Spinal cord (tissue), 9 donors: ENCODE measurements at regions not wholly inside any gene's neighbourhood (a gene's known extent, or its start where the extent isn't known, plus 50 kb on each side); places are given as distances from the start of the nearest gene placed in this dataset.

Experiments
- DNase-seq, 6 donors: peaks; one replicate each; pipeline versions ENCODE4 v3.0.0 to v3.0.0-alpha.2; 2013 to 2015; ENCODE audit warnings: low spot score in 6 of 6, low read depth in 4 of 6
- H3K27ac ChIP-seq: one replicate; pipeline ENCODE4 v1.5.1; 2013; ENCODE audit warnings: low read depth, low read length, control low read depth
- H3K27me3 ChIP-seq: one replicate; pipeline ENCODE4 v1.6.1; 2013; ENCODE audit warnings: low read length; ENCODE audit not compliant: control insufficient read depth, insufficient read depth
- H3K36me3 ChIP-seq: one replicate; pipeline ENCODE4 v1.6.1; 2013; ENCODE audit warnings: low read length; ENCODE audit not compliant: control insufficient read depth, insufficient read depth
- H3K4me1 ChIP-seq: one replicate; pipeline ENCODE4 v1.6.1; 2013; ENCODE audit warnings: low read length; ENCODE audit not compliant: control insufficient read depth, insufficient read depth
- H3K4me3 ChIP-seq: one replicate; pipeline ENCODE4 v1.5.1; 2013; ENCODE audit warnings: low read depth, low read length, control low read depth
- H3K9me3 ChIP-seq: one replicate; pipeline ENCODE4 v1.6.1; 2013; ENCODE audit warnings: low read length; ENCODE audit not compliant: control insufficient read depth, insufficient read depth
- WGBS: methylation state at CpG from one replicate; pipeline ENCODE4 v1.1.5; 2013; ENCODE audit warnings: missing lambda C conversion rate; ENCODE audit not compliant: insufficient coverage; 5-methylcytosine and 5-hydroxymethylcytosine counted together
- donor health status: healthy.

- no peak overlapping the region for H3K4me3 ChIP-seq
- H3K36me3 ChIP-seq, result no peaks in the 10 kb centered on the region
- no peaks in the 10 kb centered on the region for H3K9me3 ChIP-seq
- H3K27me3 ChIP-seq, result no peaks in the 10 kb centered on the region
- H3K27ac ChIP-seq, result no peak overlapping the region
- peak in 1 of 6 donors; percentile 49 for DNase-seq
- WGBS, result 79% methylated on average over 7 of the region's 8 CpGs
- H3K4me1 ChIP-seq, result no peaks in the 10 kb centered on the region
Measured at GRCh38 chr15:79529157-79529785, 97.1 kb downstream of the MINAR1 start.

DNA sequence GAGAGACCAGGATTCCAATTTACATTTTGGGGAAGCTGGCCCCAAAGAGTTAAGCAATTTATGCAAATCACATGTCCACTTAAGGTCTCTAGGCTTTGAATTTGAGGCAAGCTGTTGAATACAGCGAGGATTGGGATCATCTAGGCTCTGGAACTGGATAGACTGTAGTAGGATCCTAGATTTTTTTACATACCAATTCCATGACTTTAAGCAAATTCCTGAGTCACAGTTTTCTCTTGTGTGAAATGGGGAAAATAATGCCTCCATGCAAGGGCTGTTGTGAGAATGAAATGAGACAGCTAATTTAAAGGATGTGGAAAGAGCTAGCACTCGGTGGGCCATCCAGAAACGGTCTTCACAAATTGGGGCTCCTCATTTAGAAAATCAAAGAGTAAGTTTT is 103.4 kb downstream of the MINAR1 start:
- H3K27me3 ChIP-seq, result no peaks in the 10 kb centered on the region
- no peaks in the 10 kb centered on the region for H3K4me1 ChIP-seq
- H3K4me3 ChIP-seq, result no peak overlapping the region
- H3K36me3 ChIP-seq, result no peaks in the 10 kb centered on the region
- no peak for DNase-seq
- 83% methylated on average over 2 of the region's 3 CpGs for WGBS
- no peaks in the 10 kb centered on the region for H3K9me3 ChIP-seq
- no peak overlapping the region for H3K27ac ChIP-seq

GRCh38 chr15:79538527-79538926 is 106.4 kb downstream of the MINAR1 start:
- no peaks in the 10 kb centered on the region for H3K9me3 ChIP-seq
- H3K27ac ChIP-seq, result no peak overlapping the region
- H3K36me3 ChIP-seq, result no peaks in the 10 kb centered on the region
- no peak for DNase-seq
- H3K27me3 ChIP-seq, result no peaks in the 10 kb centered on the region
- H3K4me3 ChIP-seq, result no peak overlapping the region
- H3K4me1 ChIP-seq, result no peaks in the 10 kb centered on the region
- 100% methylated on average over 2 of the region's 5 CpGs for whole genome bisulfite sequencing

GRCh38 chr15:79539401-79539800 is 107.3 kb downstream of the MINAR1 start:
- Histone ChIP-seq H3K9me3 (no peaks in the 10 kb centered on the region), H3K36me3 (no peaks in the 10 kb centered on the region), H3K27ac (no peak overlapping the region), H3K27me3 (no peaks in the 10 kb centered on the region), H3K4me3 (no peak overlapping the region), H3K4me1 (no peaks in the 10 kb centered on the region)
- WGBS, result no CpG with 5 or more reads among the region's 3 CpGs
- DNase-seq, result no peak

DNA sequence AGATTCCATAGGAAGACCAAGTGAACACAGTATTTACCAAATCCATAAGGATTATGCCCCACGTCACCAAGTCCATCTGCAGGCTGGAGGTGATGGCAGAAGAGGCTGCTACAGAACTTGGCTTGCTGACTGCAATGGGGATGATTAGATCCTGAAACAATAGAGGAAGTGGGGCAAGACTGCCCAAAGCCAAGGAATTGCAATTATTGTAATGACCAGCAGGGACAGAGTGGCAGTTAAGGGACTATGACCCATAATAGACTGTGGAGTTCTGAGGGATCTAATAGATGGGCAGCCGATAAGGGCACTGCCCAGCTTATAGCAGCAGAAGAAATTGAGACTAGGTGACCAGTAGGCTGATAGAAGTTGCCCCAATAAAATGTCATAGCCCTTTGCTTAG is 108.4 kb downstream of the MINAR1 start:
- WGBS, result 100% methylated on average over 2 of the region's 2 CpGs
- H3K27me3 ChIP-seq, result no peaks in the 10 kb centered on the region
- H3K27ac ChIP-seq, result no peak overlapping the region
- no peaks in the 10 kb centered on the region for H3K4me1 ChIP-seq
- no peaks in the 10 kb centered on the region for H3K9me3 ChIP-seq
- H3K4me3 ChIP-seq, result no peak overlapping the region
- DNase-seq, result no peak
- H3K36me3 ChIP-seq, result no peaks in the 10 kb centered on the region

GRCh38 chr15:79541196-79541595 is 109.1 kb downstream of the MINAR1 start:
- Histone ChIP-seq H3K9me3 (no peaks in the 10 kb centered on the region), H3K27ac (no peak overlapping the region), H3K4me3 (no peak overlapping the region), H3K4me1 (no peaks in the 10 kb centered on the region), H3K36me3 (no peaks in the 10 kb centered on the region), H3K27me3 (no peaks in the 10 kb centered on the region)
- WGBS, result 70% methylated on average over 3 of the region's 3 CpGs
- no peak for DNase-seq

- no peaks in the 10 kb centered on the region for H3K4me1 ChIP-seq
- no peak for DNase-seq
- no peaks in the 10 kb centered on the region for H3K36me3 ChIP-seq
- H3K27ac ChIP-seq, result no peak overlapping the region
- H3K9me3 ChIP-seq, result no peaks in the 10 kb centered on the region
- H3K27me3 ChIP-seq, result no peaks in the 10 kb centered on the region
- no peak overlapping the region for H3K4me3 ChIP-seq
Measured at GRCh38 chr15:79543097-79543496, 111.0 kb downstream of the MINAR1 start.

GRCh38 chr15:79549196-79549595 is 117.1 kb downstream of the MINAR1 start:
- Histone ChIP-seq H3K27me3 (no peaks in the 10 kb centered on the region), H3K4me3 (no peak overlapping the region), H3K4me1 (no peaks in the 10 kb centered on the region), H3K36me3 (no peaks in the 10 kb centered on the region), H3K27ac (no peak overlapping the region), H3K9me3 (no peaks in the 10 kb centered on the region)
- no CpG with 5 or more reads among the region's 2 CpGs for WGBS
- no peak for DNase-seq

- no peak for DNase-seq
- Histone ChIP-seq H3K4me1 (peaks cover 7% of the 10 kb centered on the region), H3K27me3 (no peaks in the 10 kb centered on the region), H3K4me3 (no peak overlapping the region), H3K9me3 (no peaks in the 10 kb centered on the region), H3K27ac (no peak overlapping the region), H3K36me3 (no peaks in the 10 kb centered on the region)
- 100% methylated on average over 1 of the region's 24 CpGs for WGBS
Measured at GRCh38 chr15:79560384-79560783, 128.2 kb downstream of the MINAR1 start.

GRCh38 chr15:79561982-79562381 is 129.8 kb downstream of the MINAR1 start:
- Histone ChIP-seq H3K4me1 (peaks cover 7% of the 10 kb centered on the region), H3K27ac (peak overlapping the region; percentile 40), H3K36me3 (no peaks in the 10 kb centered on the region), H3K4me3 (no peak overlapping the region), H3K9me3 (no peaks in the 10 kb centered on the region), H3K27me3 (no peaks in the 10 kb centered on the region)
- whole genome bisulfite sequencing, result no CpG with 5 or more reads among the region's 4 CpGs
- peak in 3 of 6 donors; percentile 13 to 80 (median 15) for DNase-seq
